K562 (cell line): ENCODE measurements at regions not wholly inside any gene's neighbourhood (a gene's known extent, or its start where the extent isn't known, plus 50 kb on each side); places are given as distances from the start of the nearest gene placed in this dataset.

ENCODE experiments used
- ATAC-seq: fragments of 200-7000 bp; cut with Tn5 transposase; 3 replicates; pipeline ENCODE4 v1.9.1; 2020; ENCODE audit warnings: moderate library complexity
- BruUV-seq: library from RNA; stranded (reverse); fragments of 400-500 nt; replicated peaks from 2 replicates; lab custom pipeline; 2021; lab: Mats Ljungman, UMichigan
- CTCF ChIA-PET: fragments of 300-600 bp; formaldehyde crosslinking; extraction: SDS; loops from one replicate; lab custom pipeline; 2021; ENCODE audit warnings: low intra/inter-chr PET ratio; lab: Yijun Ruan, JAX
- POLR2A ChIA-PET: fragments of 300-600, 350-650 bp; sonication (Branson Sonifier 250); formaldehyde crosslinking; extraction: SDS; loops from one replicate; lab custom pipeline; 2021; ENCODE audit warnings: antibody characterized with exemption, inconsistent platforms; lab: Yijun Ruan, JAX
- DNase-seq, 4 experiments: peaks; one replicate each; pipeline versions ENCODE4 v3.0.0 to v3.0.0-alpha.2; 2011 to 2018; ENCODE audit warnings: low spot score in 3 of 4, mixed read lengths in 3 of 4; ENCODE audit errors: extremely low read depth in 1 of 4
- FAIRE-seq: peaks from 2 replicates; lab custom pipeline; 2011; peaks lifted over from hg19 to GRCh38; lab: Jason Lieb, UNC
- H2AFZ ChIP-seq: 2 replicates; pipeline ENCODE4 v1.6.0; 2011; ENCODE audit warnings: low read depth, low read length, control low read depth, inconsistent platforms
- H3K27ac ChIP-seq: fragments of 200-600 bp; 3 replicates; pipeline ENCODE4 v1.8.0; 2011; ENCODE audit warnings: low read depth, mild to moderate bottlenecking, control low read depth, inconsistent platforms, low read length, moderate library complexity, mixed read lengths; ENCODE audit errors: extremely low read depth
- H3K27me3 ChIP-seq, 2 experiments: fragments of 300-600 bp in 1 of 2; 2 replicates in 1 of 2; 3 replicates in 1 of 2; pipeline versions ENCODE4 v1.6.0 to v1.8.0; 2011; ENCODE audit warnings: inconsistent platforms in 2 of 2, low read length in 2 of 2, mild to moderate bottlenecking in 1 of 2, mixed read lengths in 1 of 2, moderate library complexity in 1 of 2; ENCODE audit not compliant: control insufficient read depth in 2 of 2, insufficient read depth in 2 of 2
- H3K36me3 ChIP-seq: fragments of 300-600 bp; 3 replicates; pipeline ENCODE4 v1.8.0; 2011; ENCODE audit warnings: mild to moderate bottlenecking, low read length, inconsistent platforms; ENCODE audit not compliant: control insufficient read depth, insufficient read depth
- H3K4me1 ChIP-seq, 2 experiments: fragments of 200-600 bp in 1 of 2; replicated peaks in 1 of 2; 2 replicates in 1 of 2; 3 replicates in 1 of 2; pipeline versions ENCODE4 v1.5.1 to v1.8.0; 2011; ENCODE audit warnings: inconsistent platforms in 2 of 2, low read length in 2 of 2, mild to moderate bottlenecking in 1 of 2, mixed read lengths in 1 of 2, moderate library complexity in 1 of 2; ENCODE audit not compliant: control insufficient read depth in 2 of 2, insufficient read depth in 2 of 2
- H3K4me2 ChIP-seq: 2 replicates; pipeline ENCODE4 v1.6.1; 2011; ENCODE audit warnings: low read length, control low read depth, inconsistent platforms, mixed read lengths; ENCODE audit not compliant: insufficient read depth
- H3K4me3 ChIP-seq: fragments of 200-600 bp; sonication (generic), shearing (Covaris generic); 2 replicates; pipeline ENCODE4 v1.5.1; 2016; ENCODE audit warnings: control low read depth, inconsistent platforms
- H3K79me2 ChIP-seq: fragments of 200-600 bp; 3 replicates; pipeline ENCODE4 v1.8.0; 2011; ENCODE audit warnings: low read length, inconsistent platforms; ENCODE audit not compliant: control insufficient read depth, insufficient read depth
- H3K9ac ChIP-seq, 2 experiments: 2 replicates each; pipeline versions ENCODE4 v1.6.0 to v1.6.1; 2011; ENCODE audit warnings: low read depth in 2 of 2, low read length in 2 of 2, control low read depth in 1 of 2, inconsistent platforms in 1 of 2, mild to moderate bottlenecking in 1 of 2, mixed read lengths in 1 of 2; ENCODE audit not compliant: insufficient read depth in 1 of 2
- H3K9me1 ChIP-seq: one replicate; pipeline ENCODE4 v1.6.0; 2011; ENCODE audit warnings: inconsistent platforms, mild to moderate bottlenecking, low read length, moderate library complexity; ENCODE audit not compliant: control insufficient read depth, insufficient read depth
- H3K9me3 ChIP-seq: replicated peaks from 2 replicates; pipeline ENCODE4 v1.5.1; 2011; ENCODE audit warnings: low read depth, low read length, inconsistent platforms; ENCODE audit not compliant: control insufficient read depth, insufficient read depth
- H4K20me1 ChIP-seq: replicated peaks from 2 replicates; pipeline ENCODE4 v1.6.1; 2011; ENCODE audit warnings: low read length, inconsistent platforms, mixed read lengths; ENCODE audit not compliant: control insufficient read depth, insufficient read depth
- BCLAF1 ChIP-seq, 2 experiments: fragments of 450-650 bp in 1 of 2; IDR thresholded peaks; 2 replicates each; pipeline ENCODE4 v1.6.1; 2011 to 2017; ENCODE audit warnings: low read depth in 2 of 2, antibody characterized with exemption in 1 of 2, borderline replicate concordance in 1 of 2, low read length in 1 of 2, mild to moderate bottlenecking in 1 of 2, mixed read lengths in 1 of 2; ENCODE audit not compliant: control insufficient read depth in 1 of 2
- SRSF1 ChIP-seq: fragments of 200-400 bp; formaldehyde crosslinking; IDR thresholded peaks from 2 replicates; pipeline ENCODE4 v1.6.1; 2017; ENCODE audit warnings: mild to moderate bottlenecking, low read depth, low read length, moderate library complexity
- TOE1 ChIP-seq, 2 experiments: fragments of 450-650 bp in 1 of 2; sonication (generic) in 1 of 2; formaldehyde crosslinking in 1 of 2; IDR thresholded peaks; 2 replicates each; pipeline versions ENCODE4 v1.7.1 to v1.8.0; 2016 to 2022; ENCODE audit warnings: borderline replicate concordance in 2 of 2, mild to moderate bottlenecking in 2 of 2, antibody characterized with exemption in 1 of 2, inconsistent platforms in 1 of 2, low read depth in 1 of 2, missing genetic modification reagents in 1 of 2, moderate library complexity in 1 of 2
- U2AF2 ChIP-seq: fragments of 200-400 bp; formaldehyde crosslinking; optimal IDR thresholded peaks from 2 replicates; pipeline ENCODE3; 2017; ENCODE audit warnings: low read depth, mild to moderate bottlenecking, low read length
- WGBS: fragments of 100-300 bp; shearing (Covaris generic); methylation state at CpG from one replicate; pipeline ENCODE4 v1.1.6; 2016; ENCODE audit warnings: low coverage, mixed read lengths; ENCODE audit not compliant: insufficient coverage; ENCODE audit errors: missing lambda C conversion rate; 5-methylcytosine and 5-hydroxymethylcytosine counted together
- in situ Hi-C: fragments of 300-500 bp; cut with MboI; formaldehyde crosslinking; loops from 4 replicates; pipeline ENCODE4 v1.15.0; 2018; ENCODE audit warnings: inconsistent platforms, mixed read lengths
- intact Hi-C: fragments of 100-400 bp; cut with micrococcal nuclease; formaldehyde crosslinking; loops from 2 replicates; pipeline ENCODE4 v1.14.2; 2022

GRCh38 chr18:71388148-71388547 lies 1099.3 kb downstream of the SOCS6 start (continued):
- TF ChIP-seq BCLAF1 (IDR thresholded peaks at IDR 0.05; ENCODE audit: borderline replicate concordance in 1 of 2, control insufficient read depth in 1 of 2, low read depth in 2 of 2, low read length in 1 of 2) (no peak), TOE1 (IDR thresholded peaks at IDR 0.05; ENCODE audit: borderline replicate concordance) (no peak), TOE1 (CRISPR knock-in tag; IDR thresholded peaks at IDR 0.05; ENCODE audit: borderline replicate concordance, low read depth) (no peak)

GRCh38 chr18:71374294-71375000 lies 1085.6 kb downstream of the SOCS6 start:
- DNase-seq = no peak
- TF ChIP-seq SRSF1 = no peak
- no peak for TF ChIP-seq U2AF2
- no peaks in the 10 kb centered on the region for H4K20me1 ChIP-seq
- H3K79me2 ChIP-seq = no peaks in the 10 kb centered on the region
- H3K9me3 ChIP-seq = no peaks in the 10 kb centered on the region
- CTCF ChIA-PET = no interaction called here
- H3K27me3 ChIP-seq = no peaks in the 10 kb centered on the region
- WGBS = 3% methylated on average over 5 of the region's 5 CpGs
- no peaks in the 10 kb centered on the region for H3K36me3 ChIP-seq
- H2AFZ ChIP-seq = no peak overlapping the region
- no peaks in the 10 kb centered on the region for H3K4me1 ChIP-seq
- no TSS peak for BruUV-seq
- H3K4me3 ChIP-seq = no peak overlapping the region
- in situ Hi-C loops = no loop called here
- no peak for FAIRE-seq
- H3K9me1 ChIP-seq = no peaks in the 10 kb centered on the region
- no peak overlapping the region for H3K4me2 ChIP-seq
- ATAC-seq = no peak
- no peak overlapping the region for H3K9ac ChIP-seq
- POLR2A ChIA-PET = no interaction called here
- intact Hi-C loops = no loop called here
- no peak overlapping the region for H3K27ac ChIP-seq
